Kidney epithelial cell (primary cell): ENCODE measurements at regions not wholly inside any gene's neighbourhood (a gene's known extent, or its start where the extent isn't known, plus 50 kb on each side); places are given as distances from the start of the nearest gene placed in this dataset.
"Not testable (repeated sequence)": the region's sequence is repeated elsewhere in the genome, so short reads cannot be mapped to it uniquely, and the experiment has no call there.

Experiments used
- DNase-seq: peaks from one replicate; pipeline ENCODE4 v3.0.0-alpha.2; 2010; ENCODE audit warnings: low read depth
- H3K27me3 ChIP-seq: 2 replicates; pipeline ENCODE4 v1.6.0; 2011; ENCODE audit warnings: low read length; ENCODE audit not compliant: control insufficient read depth, insufficient read depth
- H3K36me3 ChIP-seq: 2 replicates; pipeline ENCODE4 v1.5.1; 2011; ENCODE audit warnings: low read length; ENCODE audit not compliant: control insufficient read depth, insufficient read depth
- H3K4me3 ChIP-seq: 2 replicates; pipeline ENCODE4 v1.5.1; 2011; ENCODE audit warnings: low read depth, mild to moderate bottlenecking, control low read depth, low read length
- CTCF ChIP-seq: IDR thresholded peaks from 2 replicates; pipeline ENCODE4 v1.5.1; 2011; ENCODE audit warnings: mild to moderate bottlenecking, moderate library complexity, low read length, control low read depth, inconsistent platforms; ENCODE audit not compliant: insufficient read depth, poor library complexity, severe bottlenecking

- no peak for DNase-seq
- Histone ChIP-seq H3K4me3 (no peak overlapping the region), H3K27me3 (no peaks in the 10 kb centered on the region), H3K36me3 (no peaks in the 10 kb centered on the region)
- TF ChIP-seq CTCF = no peak
Observed at GRCh38 chr1:56255516-56256152, 323.7 kb downstream of the PLPP3 start.

- no peak for TF ChIP-seq CTCF
- Histone ChIP-seq H3K36me3 (no peaks in the 10 kb centered on the region), H3K4me3 (no peak overlapping the region), H3K27me3 (no peaks in the 10 kb centered on the region)
- no peak for DNase-seq
Observed at GRCh38 chr1:56254130-56254529, 325.2 kb downstream of the PLPP3 start.

- Histone ChIP-seq H3K36me3 (no peaks in the 10 kb centered on the region), H3K4me3 (no peak overlapping the region), H3K27me3 (no peaks in the 10 kb centered on the region)
- no peak for TF ChIP-seq CTCF
- no peak for DNase-seq
Observed at GRCh38 chr1:56250809-56251208, 328.6 kb downstream of the PLPP3 start.

GRCh38 chr1:56249234-56249633 lies 330.1 kb downstream of the PLPP3 start:
- DNase-seq = no peak
- no peak overlapping the region for H3K4me3 ChIP-seq
- no peak for TF ChIP-seq CTCF
- H3K36me3 ChIP-seq = no peaks in the 10 kb centered on the region
- H3K27me3 ChIP-seq = no peaks in the 10 kb centered on the region

- no peak overlapping the region for H3K4me3 ChIP-seq
- no peak for TF ChIP-seq CTCF
- H3K27me3 ChIP-seq = no peaks in the 10 kb centered on the region
- DNase-seq = no peak
- no peaks in the 10 kb centered on the region for H3K36me3 ChIP-seq
Observed at GRCh38 chr1:56248138-56248537, 331.2 kb downstream of the PLPP3 start.

- not testable (repeated sequence) for H3K27me3 ChIP-seq, H3K36me3 ChIP-seq, H3K4me3 ChIP-seq, DNase-seq
Observed at GRCh38 chr1:56246726-56247125, 332.6 kb downstream of the PLPP3 start.
